ENCODE measurements at regions not wholly inside any gene's neighbourhood (a gene's known extent, or its start where the extent isn't known, plus 50 kb on each side); places are given as distances from the start of the nearest gene placed in this dataset.
"Not testable (repeated sequence)": the region's sequence is repeated elsewhere in the genome, so short reads cannot be mapped to it uniquely, and the experiment has no call there.

- DNase-seq = no peak
Measured at GRCh38 chr3:102933377-102933776, 498.6 kb downstream of the ZPLD1 start.

DNA sequence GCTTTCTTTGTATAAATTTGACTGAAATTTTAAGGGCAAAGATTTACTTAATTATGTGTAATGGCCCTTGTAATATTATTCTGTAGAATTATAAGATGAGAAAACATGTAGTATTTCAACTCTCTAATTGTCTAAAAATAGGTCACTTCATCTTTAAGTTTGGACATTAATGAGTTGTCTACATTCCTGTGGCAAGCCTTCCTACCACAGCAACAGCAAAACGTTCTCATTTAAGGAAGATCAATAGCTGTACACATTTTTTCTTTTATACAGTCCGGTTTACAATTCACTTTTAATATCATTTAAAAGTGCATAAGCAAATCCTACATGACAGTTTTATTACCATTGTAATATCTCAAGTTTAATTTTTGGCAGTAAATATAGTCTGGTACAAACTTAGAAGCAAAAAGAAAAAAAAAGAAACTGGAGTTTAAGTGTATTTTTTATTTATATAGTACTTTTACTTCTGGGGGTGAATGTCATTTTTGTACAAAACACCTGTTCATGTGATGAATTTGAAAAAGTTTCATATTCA, 501.8 kb downstream of the ZPLD1 start:
- peak; percentile 1 for DNase-seq

DNA sequence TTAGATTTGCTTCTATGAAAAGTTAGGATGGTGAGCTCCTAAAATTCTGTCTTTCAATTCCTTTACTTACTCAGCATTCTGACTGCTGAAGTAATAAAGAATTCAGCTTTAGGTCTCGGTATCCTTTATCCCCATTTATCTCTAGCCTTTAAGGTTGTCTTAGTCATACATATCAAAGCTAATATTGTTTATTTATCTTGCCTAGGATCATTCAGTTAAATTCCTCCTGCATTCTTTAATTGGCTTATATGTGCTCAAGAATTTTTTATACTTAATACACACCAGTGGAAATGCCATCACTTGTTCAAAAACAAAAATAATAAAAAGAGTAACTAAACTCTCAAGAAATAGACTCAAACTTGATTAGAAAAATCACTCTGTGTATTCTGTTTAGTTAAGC, 507.0 kb downstream of the ZPLD1 start:
- no peak for DNase-seq

- DNase-seq = not testable (repeated sequence)
Measured at GRCh38 chr3:102946445-102946844, 511.6 kb downstream of the ZPLD1 start.

GRCh38 chr3:102972350-102972749, 537.5 kb downstream of the ZPLD1 start:
- peak; percentile 2 for DNase-seq

DNA sequence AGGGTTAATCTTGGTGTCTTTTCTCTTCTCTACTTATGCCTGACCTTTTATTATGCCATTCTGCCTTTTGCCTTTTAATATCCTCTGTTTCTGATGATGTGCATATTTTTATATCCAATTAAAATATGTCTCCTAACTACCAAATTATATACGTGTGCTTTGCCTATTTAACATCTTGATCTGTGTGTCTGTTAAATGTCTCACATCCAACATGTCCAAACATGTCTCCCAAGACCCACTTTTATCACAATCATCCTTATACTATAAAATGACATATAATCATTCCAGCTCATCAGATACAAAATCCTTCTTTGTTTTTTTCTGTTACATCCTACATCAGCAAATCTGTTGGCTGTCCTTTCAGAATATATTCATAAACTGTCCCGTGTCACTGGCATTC, 539.5 kb downstream of the ZPLD1 start:
- DNase-seq = no peak

- peak; percentile 20 for DNase-seq
Measured at GRCh38 chr3:102979191-102979590, 544.4 kb downstream of the ZPLD1 start.

DNA sequence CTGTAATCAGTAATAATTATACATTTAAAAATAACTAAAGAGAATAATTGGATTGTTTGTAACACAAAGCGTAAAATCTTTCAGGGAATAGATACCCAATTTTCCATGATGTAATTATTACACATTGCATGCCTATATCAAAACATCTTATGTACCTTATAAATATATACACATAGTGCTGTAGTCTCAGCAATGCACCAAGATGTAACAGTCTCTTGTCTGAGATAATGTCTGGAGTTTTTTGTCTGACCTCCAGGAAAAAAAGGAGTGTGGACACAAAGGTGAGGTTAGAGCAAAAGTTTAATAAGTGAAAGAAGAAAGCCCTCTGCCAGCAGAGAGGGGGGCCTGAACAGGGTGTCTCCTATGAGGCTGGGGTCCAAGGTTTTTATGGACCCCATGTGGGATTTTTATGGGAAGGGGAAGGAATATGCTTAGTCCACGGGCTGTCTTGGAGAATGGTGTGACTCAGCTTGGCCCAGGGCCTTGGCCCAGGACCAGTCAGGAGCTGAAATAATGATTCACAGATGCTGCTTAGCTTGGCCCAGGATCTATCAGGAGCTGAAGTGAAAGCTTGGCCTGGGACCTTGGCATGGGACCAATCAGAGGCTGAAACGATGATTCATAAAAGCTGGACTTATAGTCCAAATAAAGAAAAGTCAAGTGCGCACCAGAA, 545.0 kb downstream of the ZPLD1 start:
- peak; percentile 91 for DNase-seq

DNA sequence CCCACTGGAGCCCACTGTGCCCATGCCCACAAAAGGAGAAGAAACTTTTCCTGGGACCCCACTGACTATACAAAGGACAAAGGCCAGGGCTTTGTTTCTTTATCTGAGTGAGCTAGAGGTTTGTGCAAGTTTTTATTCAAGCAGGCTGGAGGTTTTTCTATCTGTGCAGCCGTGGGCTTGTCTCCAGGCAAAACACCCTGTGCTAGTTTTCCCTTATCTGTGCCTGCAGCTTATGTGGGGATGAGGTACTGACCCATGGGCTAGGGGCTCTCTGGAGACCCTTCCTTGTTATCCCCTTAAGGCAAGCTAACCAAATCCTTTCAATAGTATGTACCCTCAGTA, 545.5 kb downstream of the ZPLD1 start:
- no peak for DNase-seq

- no peak for DNase-seq
Measured at GRCh38 chr3:103002425-103003176, 567.8 kb downstream of the ZPLD1 start.

GRCh38 chr3:103006526-103007183, 571.8 kb downstream of the ZPLD1 start:
- DNase-seq = no peak

GRCh38 chr3:103009609-103010008, 574.8 kb downstream of the ZPLD1 start:
- DNase-seq = no peak

DNA sequence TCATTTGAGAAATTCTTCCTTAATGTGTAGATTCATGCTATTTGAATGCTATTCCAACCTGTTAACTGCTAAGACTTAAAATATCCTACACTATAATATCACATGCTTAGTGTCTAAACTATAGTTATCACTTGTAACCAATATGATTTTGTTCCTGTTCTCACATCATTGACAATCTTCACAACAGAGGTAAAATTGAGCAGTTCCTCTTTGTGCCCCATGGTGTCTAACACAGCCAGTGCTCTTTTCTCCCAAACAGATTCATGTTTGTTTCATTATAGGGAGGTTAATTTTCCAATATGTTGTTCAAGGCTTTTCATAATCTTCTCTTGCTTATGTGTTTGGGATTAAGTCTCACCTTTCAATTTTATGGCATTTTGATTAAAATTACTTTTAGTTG, 591.1 kb downstream of the ZPLD1 start:
- no peak for DNase-seq

GRCh38 chr3:103033841-103034240, 599.0 kb downstream of the ZPLD1 start:
- no peak for DNase-seq

GRCh38 chr3:103047640-103048039, 612.8 kb downstream of the ZPLD1 start:
- no peak for DNase-seq

- peak; percentile 33 for DNase-seq
Measured at GRCh38 chr3:103048068-103048722, 613.4 kb downstream of the ZPLD1 start.

DNA sequence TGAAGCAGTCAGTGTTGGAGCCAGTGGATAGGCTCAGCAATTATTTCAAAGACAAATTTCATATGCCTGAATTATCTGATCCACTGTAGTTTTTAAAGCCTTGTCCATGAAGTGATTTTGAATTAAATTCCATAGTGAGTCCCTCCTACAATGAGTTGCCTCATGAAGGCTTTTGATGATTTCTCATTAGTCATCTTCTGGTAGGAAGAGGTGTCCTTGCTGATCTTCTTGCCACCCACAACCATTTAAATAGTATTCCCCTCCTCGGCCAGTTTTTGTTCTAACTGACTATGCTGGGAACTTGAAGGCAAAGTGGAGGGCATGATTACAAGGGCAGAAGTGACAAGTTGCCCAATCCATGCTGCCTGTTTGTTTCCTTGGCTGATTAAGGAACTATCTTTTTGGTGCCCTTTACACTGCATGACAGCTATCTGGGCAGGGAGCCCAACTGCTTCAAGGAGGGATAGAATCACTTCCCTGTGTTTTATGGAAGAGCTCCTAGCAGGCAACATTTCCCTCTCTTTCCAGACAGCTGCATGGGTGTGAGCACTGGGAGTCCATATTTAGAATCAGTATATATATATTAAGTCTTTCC, 617.5 kb downstream of the ZPLD1 start:
- peak; percentile 23 for DNase-seq

DNA sequence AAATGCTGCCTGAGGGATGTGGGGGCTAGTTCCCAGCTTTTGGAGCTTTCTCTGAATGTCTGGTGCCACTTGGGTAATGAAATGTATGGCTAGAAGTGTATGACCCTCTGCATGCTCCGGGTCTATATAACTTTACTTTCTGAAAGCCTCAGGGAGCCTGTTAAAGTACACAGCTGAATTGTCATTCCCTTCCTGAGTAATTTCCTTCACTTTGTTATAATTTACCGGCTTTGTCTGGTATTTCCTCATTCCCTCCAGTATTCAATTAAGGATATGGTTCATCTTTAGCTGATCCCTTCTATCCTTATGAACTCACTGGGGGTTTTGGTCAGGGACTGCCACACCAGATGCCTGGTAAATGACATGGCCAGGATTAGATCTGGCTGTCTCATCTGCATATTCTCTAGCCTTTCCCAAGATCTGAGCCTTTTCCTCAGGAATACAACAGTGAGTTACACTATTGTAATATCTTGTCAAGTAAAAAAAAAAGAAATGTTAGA, 620.3 kb downstream of the ZPLD1 start:
- DNase-seq = peak; percentile 39

DNA sequence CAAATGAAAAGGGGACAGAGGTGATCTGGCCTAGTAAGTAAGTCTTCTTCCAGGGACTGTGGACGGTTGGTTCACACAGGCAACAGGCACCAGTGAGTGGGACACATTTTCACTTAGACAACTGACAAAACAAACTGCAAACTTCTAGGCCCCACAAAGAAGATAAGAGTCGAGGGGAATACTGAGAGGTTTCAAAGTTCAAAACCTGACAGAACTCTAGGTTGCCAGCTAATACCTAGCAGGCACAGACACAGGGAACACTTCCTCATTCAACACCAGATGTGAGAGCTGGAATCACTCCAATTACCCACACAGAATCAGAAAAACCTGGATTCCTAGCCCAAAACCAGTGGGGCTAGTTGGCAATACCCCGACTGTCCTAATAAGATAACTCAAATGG, 621.7 kb downstream of the ZPLD1 start:
- DNase-seq = no peak

DNA sequence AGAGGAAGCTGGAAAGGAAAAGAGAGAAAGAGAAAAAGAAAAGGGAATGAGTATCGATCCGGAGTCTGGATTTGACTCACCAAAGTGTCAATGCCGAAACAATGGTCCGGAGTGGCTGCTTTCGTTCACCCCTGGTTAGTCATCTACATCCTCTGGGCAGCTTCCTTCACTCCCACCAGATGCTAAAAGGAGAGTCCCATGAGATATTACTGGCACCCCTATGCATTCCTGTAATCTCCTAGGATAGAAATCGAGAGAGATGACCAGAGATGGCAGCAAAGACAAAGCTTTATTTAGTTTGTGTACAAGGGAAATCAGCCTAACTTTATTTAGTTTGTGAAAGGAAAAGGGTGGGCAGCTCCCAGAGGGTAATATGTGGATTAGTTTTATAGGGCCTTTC, 622.2 kb downstream of the ZPLD1 start:
- peak; percentile 49 for DNase-seq

GRCh38 chr3:103057487-103057886, 622.7 kb downstream of the ZPLD1 start:
- no peak for DNase-seq

DNA sequence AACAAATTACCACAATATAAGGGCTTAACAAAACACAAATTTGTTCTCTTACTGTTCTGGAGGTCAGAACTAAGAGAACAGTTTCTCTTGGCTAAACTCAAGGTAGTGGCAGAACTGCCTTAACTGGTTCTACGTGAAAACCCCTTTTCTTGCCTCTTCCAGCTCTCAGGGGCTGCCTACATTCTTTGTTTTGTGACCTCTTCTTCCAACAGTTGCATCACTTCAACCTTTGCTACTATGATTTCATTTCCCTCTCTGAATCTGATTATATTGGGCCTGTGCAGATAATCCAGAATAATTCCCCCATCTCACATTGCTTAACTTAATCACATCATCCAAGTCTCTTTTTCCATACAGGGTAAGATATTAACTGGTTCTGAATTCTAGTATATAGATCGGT, 624.6 kb downstream of the ZPLD1 start:
- DNase-seq = no peak
